ENCODE measurements at regions not wholly inside any gene's neighbourhood (a gene's known extent, or its start where the extent isn't known, plus 50 kb on each side); places are given as distances from the start of the nearest gene placed in this dataset.

DNA sequence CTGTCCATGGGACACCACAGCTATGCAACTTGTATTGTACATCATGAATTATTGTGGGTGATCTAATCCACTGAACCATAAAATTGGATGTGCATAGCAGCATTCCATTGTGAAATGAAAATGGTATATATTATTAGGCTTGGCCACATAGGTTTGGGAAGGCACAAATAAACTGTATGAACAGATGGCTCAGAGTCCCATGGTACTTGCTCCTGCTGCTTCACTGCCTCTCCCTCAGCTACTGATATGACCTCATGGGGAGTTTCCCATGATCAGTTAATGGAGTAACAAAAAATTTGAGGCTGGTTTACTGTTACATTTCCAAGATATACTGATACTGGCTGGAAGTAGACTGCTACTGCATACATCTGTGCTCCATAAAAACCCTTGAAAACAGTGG lies 152.7 kb upstream of the NEGR1 start:
- TF ChIP-seq CTCF (IDR thresholded peaks at IDR 0.05) (no peak), POLR2A (IDR thresholded peaks at IDR 0.05) (no peak)

All from heart left ventricle (tissue), 13 donors.